ENCODE measurements at regions not wholly inside any gene's neighbourhood (a gene's known extent, or its start where the extent isn't known, plus 50 kb on each side); places are given as distances from the start of the nearest gene placed in this dataset.

DNA sequence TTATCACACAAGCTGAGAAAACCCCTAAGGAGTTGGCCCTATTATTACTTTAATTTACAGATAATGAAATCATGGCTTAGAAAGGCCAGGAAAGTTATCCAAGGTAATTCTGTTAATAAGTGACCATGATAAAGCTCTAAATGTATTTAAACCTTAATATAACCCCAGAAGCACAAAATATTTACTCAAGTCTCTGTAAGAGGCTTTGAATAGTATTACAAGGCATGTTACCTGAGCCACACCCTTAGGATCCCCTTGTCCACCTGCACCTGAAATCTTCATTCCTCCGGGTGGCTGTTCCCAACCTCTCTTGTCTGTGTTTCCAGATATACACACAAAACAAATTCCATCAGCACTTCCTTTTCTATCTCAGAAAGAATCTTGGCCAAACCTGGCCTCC lies 271.6 kb upstream of the BMP2 start:
- ATAC-seq (ENCODE audit: low read depth in 2 of 2) = no peak
- Mint-ChIP-seq H3K27ac (no peak overlapping the region), H3K4me3 (no peak overlapping the region), H3K4me1 (no peaks in the 10 kb centered on the region), H3K36me3 (no peaks in the 10 kb centered on the region), H3K27me3 (peaks cover 0 to 6% (median 5%) of the 10 kb centered on the region in 3 donors), H3K9me3 (peaks cover 0 to 5% (median 3%) of the 10 kb centered on the region in 7 donors)
- DNase-seq = no peak

DNA sequence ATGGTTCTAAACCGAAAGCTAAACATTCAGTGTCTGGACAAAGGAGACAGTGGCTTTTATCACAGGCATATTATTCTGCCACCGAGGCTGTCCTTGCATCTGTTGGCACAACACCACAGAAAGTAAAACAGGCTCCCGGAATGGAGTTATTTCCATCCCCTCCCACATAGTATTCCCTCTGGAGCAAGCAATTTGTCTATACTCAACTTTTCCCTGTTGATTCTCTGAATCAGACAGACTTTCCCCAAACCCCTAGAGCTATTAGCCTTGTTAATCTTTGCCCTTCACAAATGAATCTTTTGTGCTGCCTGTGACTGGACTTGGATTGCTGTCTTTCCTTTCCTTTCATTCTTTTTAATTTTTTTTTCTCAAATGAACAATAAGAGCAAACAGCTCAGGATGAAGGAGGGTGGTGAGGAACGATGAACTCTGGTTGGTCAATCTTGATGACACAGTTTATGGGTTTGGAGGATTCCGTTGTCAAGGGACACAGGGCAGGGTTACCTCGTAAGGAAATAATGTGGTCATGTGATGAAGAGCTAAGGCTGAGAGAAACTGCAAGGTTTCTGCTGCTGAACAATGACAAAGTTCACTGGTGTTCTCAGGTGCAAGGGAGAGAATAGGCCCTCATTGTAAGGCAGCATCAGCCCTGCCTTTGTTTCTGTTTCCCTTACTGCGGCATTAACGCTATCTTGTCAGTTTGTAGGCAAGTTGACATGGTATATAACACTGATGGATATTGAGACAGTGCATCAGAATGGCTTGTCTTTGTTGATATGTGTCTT lies 275.0 kb upstream of the BMP2 start:
- peaks cover 0 to 6% (median 5%) of the 10 kb centered on the region in 3 donors for H3K27me3 Mint-ChIP-seq
- H3K36me3 Mint-ChIP-seq = no peaks in the 10 kb centered on the region
- DNase-seq (no peak), ATAC-seq (ENCODE audit: low read depth in 2 of 2) (no peak)
- no peak overlapping the region for H3K27ac Mint-ChIP-seq
- H3K9me3 Mint-ChIP-seq = peaks cover 0 to 10% (median 3%) of the 10 kb centered on the region in 7 donors
- no peaks in the 10 kb centered on the region for H3K4me1 Mint-ChIP-seq
- no peak overlapping the region for H3K4me3 Mint-ChIP-seq

GRCh38 chr20:6490849-6491248 lies 276.6 kb upstream of the BMP2 start:
- peaks cover 0 to 6% (median 5%) of the 10 kb centered on the region in 3 donors for H3K27me3 Mint-ChIP-seq
- H3K9me3 Mint-ChIP-seq = peaks cover 0 to 10% (median 3%) of the 10 kb centered on the region in 7 donors
- no peaks in the 10 kb centered on the region for H3K36me3 Mint-ChIP-seq
- ATAC-seq (ENCODE audit: low read depth in 2 of 2) (no peak), DNase-seq (no peak)
- H3K4me1 Mint-ChIP-seq = no peaks in the 10 kb centered on the region
- H3K27ac Mint-ChIP-seq = no peak overlapping the region
- H3K4me3 Mint-ChIP-seq = no peak overlapping the region

DNA sequence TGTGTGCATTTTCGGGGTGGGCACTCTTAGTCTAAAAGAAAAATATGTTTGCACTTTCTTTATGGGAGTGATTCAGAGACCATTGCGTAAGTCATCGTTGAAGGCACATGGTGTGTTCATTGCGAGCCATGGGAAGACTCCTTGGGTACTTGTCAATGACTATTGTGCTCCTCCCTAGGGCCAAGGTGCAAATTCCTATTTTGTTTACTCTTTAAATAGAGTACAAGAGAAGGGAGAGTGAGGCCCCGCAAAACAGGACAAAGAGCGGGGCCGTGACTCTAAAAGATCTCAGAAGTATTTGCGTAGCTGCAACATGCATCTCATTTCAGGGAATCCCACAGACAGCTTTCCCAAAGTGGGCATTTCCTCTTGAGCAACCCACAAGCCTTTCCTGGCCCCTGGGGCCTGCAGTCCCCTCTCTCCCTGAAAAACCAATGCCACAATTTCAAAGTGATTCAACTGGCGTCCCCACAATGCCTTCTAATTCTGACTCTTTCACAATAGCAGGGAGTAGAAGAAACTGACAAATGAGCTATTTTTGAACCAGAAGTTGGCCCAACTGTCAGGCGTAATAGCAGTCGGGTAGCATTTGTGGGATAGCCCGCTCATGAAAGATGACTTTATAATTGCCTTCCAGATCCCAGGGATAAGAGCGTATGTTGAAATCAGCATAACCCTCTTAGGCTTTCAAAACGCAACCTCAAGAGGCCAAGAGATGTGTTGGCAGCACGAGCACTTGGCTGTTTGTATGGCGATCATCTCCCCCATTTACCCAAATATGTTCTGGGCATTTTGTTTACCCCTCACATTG lies 277.9 kb upstream of the BMP2 start:
- Mint-ChIP-seq H3K4me3 (no peak overlapping the region), H3K27me3 (peaks cover 0 to 9% (median 3%) of the 10 kb centered on the region in 3 donors), H3K27ac (no peak overlapping the region), H3K36me3 (no peaks in the 10 kb centered on the region), H3K4me1 (no peaks in the 10 kb centered on the region), H3K9me3 (peaks cover 0 to 10% (median 3%) of the 10 kb centered on the region in 7 donors)
- no peak for ATAC-seq (ENCODE audit: low read depth in 2 of 2)
- DNase-seq = no peak

DNA sequence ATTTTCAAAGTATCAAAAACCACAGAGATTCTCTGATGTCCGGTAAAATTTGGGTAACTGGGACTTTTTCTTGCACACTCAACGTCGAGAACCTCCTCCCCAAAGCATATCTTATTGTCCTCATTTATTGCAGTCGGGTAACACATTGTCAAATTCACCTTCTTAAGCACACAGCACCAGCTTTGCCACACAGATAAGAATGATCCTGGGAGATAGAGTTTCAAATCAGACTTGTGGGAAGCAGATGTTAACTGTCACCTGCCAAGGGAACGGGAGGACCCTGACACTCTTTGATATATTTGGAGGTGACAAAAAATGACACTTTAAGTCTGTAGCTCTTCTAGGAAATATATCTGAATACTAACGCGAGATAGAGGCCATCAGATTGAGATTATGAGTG lies 282.1 kb upstream of the BMP2 start:
- ATAC-seq (ENCODE audit: low read depth in 2 of 2) (no peak), DNase-seq (no peak)
- Mint-ChIP-seq H3K4me3 (no peak overlapping the region), H3K4me1 (no peaks in the 10 kb centered on the region), H3K27ac (no peak overlapping the region), H3K27me3 (peaks cover 0 to 5% (median 0%) of the 10 kb centered on the region in 3 donors), H3K9me3 (peaks cover 0 to 10% (median 0%) of the 10 kb centered on the region in 7 donors), H3K36me3 (no peaks in the 10 kb centered on the region)

GRCh38 chr20:6483727-6484126 lies 283.8 kb upstream of the BMP2 start:
- no peak overlapping the region for H3K4me3 Mint-ChIP-seq
- no peaks in the 10 kb centered on the region for H3K36me3 Mint-ChIP-seq
- no peak for DNase-seq
- no peak for ATAC-seq (ENCODE audit: low read depth in 2 of 2)
- peaks cover 0 to 3% (median 0%) of the 10 kb centered on the region in 7 donors for H3K9me3 Mint-ChIP-seq
- no peak overlapping the region for H3K27ac Mint-ChIP-seq
- H3K27me3 Mint-ChIP-seq = peaks cover 0 to 5% (median 0%) of the 10 kb centered on the region in 3 donors
- H3K4me1 Mint-ChIP-seq = no peaks in the 10 kb centered on the region

DNA sequence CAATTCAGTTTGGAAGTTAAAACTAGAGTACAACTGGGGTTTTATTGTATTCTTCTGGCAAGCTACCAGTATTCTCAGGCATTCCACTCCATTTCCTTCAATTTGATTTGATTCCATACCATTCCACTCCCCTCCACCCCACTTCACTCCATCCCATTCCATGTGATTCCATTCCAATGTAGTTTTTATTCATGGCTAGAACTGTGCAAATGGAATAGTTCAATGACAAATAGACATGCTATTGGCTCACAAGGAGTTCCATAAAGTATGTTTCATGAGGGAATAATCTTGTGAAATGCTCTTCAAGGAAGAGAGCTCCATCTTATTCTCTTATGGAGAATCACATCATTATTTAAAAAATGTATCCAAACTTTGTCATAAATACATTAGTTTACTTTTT lies 285.0 kb upstream of the BMP2 start:
- peaks cover 0 to 5% (median 0%) of the 10 kb centered on the region in 3 donors for H3K27me3 Mint-ChIP-seq

DNA sequence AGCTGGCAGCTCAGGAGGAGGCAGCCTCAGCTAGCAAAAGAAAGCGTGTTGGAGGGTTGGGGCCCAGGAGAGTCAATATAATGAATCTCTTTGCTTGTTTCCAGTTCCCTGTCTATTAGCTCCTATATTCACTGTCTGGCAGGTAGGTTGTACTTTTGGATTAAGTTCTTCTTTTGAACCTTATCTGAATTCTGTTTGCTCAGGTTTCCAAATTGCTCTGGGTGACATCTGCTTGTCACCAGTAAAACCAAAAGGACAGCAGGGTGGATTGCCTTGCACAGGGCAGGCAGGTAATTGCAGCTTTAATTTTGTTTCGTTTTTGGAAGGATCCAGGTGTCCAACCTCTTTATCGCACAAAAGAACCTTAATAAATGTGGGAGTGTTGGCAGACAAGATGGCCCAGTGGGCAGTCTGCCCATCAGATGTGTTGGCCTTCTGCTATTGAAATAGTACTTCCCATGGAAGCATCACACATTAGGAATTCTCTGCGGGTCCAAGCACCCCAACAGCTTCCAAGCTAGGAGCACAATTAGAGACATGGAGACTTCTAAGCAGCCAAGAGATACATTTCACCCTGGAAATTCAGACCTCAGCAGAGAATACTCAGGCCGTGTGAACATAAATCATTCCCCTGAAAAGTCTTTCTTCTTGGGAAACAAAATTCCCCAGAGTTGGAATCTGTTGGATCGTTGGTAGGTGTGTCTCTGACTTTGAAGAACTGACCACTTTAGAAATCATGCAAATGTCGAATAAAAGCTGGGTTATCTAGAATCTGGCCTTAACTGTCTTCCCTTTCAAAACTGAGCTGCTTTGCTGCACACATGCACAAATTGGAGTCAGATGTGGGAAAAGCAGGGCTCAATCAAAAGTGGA lies 286.9 kb upstream of the BMP2 start:
- ATAC-seq (ENCODE audit: low read depth in 2 of 2) (no peak), DNase-seq (no peak)
- H3K36me3 Mint-ChIP-seq = no peaks in the 10 kb centered on the region
- peaks cover 0 to 10% (median 0%) of the 10 kb centered on the region in 3 donors for H3K27me3 Mint-ChIP-seq
- H3K4me1 Mint-ChIP-seq = no peaks in the 10 kb centered on the region
- no peak overlapping the region for H3K27ac Mint-ChIP-seq
- H3K9me3 Mint-ChIP-seq = peaks cover 0 to 3% (median 0%) of the 10 kb centered on the region in 7 donors
- no peak overlapping the region for H3K4me3 Mint-ChIP-seq

More for the DNA sequence above, 285.0 kb upstream of the BMP2 start:
- Mint-ChIP-seq H3K36me3 (no peaks in the 10 kb centered on the region), H3K4me1 (no peaks in the 10 kb centered on the region), H3K4me3 (no peak overlapping the region), H3K9me3 (peaks cover 0 to 3% (median 0%) of the 10 kb centered on the region in 7 donors), H3K27ac (no peak overlapping the region)
- DNase-seq = no peak
- ATAC-seq (ENCODE audit: low read depth in 2 of 2) = no peak

DNA sequence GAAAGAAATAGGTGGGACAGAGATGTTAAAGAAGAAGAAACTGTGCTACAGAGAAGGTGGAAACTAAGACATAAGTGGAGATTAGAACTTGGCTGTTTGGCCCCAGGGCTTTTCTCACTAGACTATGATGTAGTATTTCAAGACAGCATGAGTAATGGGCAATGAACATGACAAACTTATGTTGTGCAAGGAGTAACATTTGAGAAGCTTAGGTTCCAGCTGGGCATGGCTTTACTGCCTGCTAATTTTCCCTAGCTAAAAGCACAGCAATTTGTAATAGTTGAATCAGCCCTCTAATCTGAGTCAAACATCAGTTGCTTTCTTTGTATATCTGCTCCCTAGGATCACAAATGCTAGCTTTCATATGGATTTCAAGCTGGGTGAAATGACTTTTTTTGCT lies 294.3 kb upstream of the BMP2 start:
- no peak for DNase-seq
- H3K27ac Mint-ChIP-seq = no peak overlapping the region
- H3K9me3 Mint-ChIP-seq = peaks cover 0 to 6% (median 1%) of the 10 kb centered on the region in 7 donors
- H3K4me3 Mint-ChIP-seq = no peak overlapping the region
- peaks cover 0 to 5% (median 3%) of the 10 kb centered on the region in 3 donors for H3K27me3 Mint-ChIP-seq
- no peaks in the 10 kb centered on the region for H3K36me3 Mint-ChIP-seq
- ATAC-seq (ENCODE audit: low read depth in 2 of 2) = no peak
- H3K4me1 Mint-ChIP-seq = no peaks in the 10 kb centered on the region

GRCh38 chr20:6471871-6472270 lies 295.6 kb upstream of the BMP2 start:
- H3K27ac Mint-ChIP-seq = no peak overlapping the region
- H3K4me3 Mint-ChIP-seq = no peak overlapping the region
- H3K9me3 Mint-ChIP-seq = peaks cover 0 to 6% (median 0%) of the 10 kb centered on the region in 7 donors
- H3K4me1 Mint-ChIP-seq = no peaks in the 10 kb centered on the region
- no peak for DNase-seq
- no peaks in the 10 kb centered on the region for H3K36me3 Mint-ChIP-seq
- H3K27me3 Mint-ChIP-seq = peaks cover 0 to 5% (median 3%) of the 10 kb centered on the region in 3 donors
- no peak for ATAC-seq (ENCODE audit: low read depth in 2 of 2)

DNA sequence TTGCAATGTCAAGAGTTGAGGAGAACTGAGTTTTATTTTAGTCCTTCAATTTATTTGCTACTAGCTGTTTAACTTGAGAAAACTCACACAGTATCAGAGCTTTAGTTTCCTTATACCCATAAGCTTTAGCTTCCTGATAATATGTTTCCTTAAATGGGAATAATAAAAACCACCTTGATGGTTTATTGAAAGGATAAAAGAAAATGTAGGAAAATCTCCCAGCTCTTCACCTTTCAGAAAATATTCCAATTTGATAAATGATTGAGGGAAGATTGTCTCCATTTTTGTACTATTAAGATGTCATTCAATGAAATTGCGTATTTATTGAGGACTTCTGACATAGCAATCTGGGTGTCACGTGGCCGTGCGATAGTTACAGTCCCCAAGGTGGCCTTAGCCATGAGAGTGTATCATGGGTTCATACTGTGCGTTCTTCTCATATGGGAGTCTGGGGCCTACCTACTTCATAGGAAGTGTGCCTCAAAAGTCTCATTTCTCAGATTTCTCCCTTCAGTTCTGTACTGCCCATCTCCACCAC lies 296.3 kb upstream of the BMP2 start:
- Mint-ChIP-seq H3K27me3 (peaks cover 0 to 3% (median 0%) of the 10 kb centered on the region in 3 donors), H3K4me3 (no peak overlapping the region), H3K27ac (no peak overlapping the region), H3K4me1 (no peaks in the 10 kb centered on the region), H3K36me3 (no peaks in the 10 kb centered on the region), H3K9me3 (peaks cover 0 to 6% (median 0%) of the 10 kb centered on the region in 7 donors)
- DNase-seq = no peak
- ATAC-seq (ENCODE audit: low read depth in 2 of 2) = no peak

- Mint-ChIP-seq H3K36me3 (no peaks in the 10 kb centered on the region), H3K27me3 (peaks cover 0 to 3% (median 0%) of the 10 kb centered on the region in 3 donors), H3K9me3 (peaks cover 0 to 6% (median 4%) of the 10 kb centered on the region in 7 donors)
Observed at GRCh38 chr20:6469695-6470094, 297.8 kb upstream of the BMP2 start.

More at GRCh38 chr20:6469695-6470094, 297.8 kb upstream of the BMP2 start:
- Mint-ChIP-seq H3K4me1 (no peaks in the 10 kb centered on the region), H3K4me3 (no peak overlapping the region), H3K27ac (no peak overlapping the region)
- DNase-seq (no peak), ATAC-seq (ENCODE audit: low read depth in 2 of 2) (no peak)
